IMR-90 (cell line): ENCODE measurements at regions not wholly inside any gene's neighbourhood (a gene's known extent, or its start where the extent isn't known, plus 50 kb on each side); places are given as distances from the start of the nearest gene placed in this dataset.

Experiments
- ATAC-seq: fragments of 200-7000 bp; cut with Tn5 transposase; 2 replicates; pipeline ENCODE4 v1.9.1; 2020; ENCODE audit warnings: low read depth, mild to moderate bottlenecking, moderate library complexity
- BruUV-seq: library from RNA; stranded (reverse); fragments of 400-500 nt; replicated peaks from 2 replicates; lab custom pipeline; 2021; lab: Mats Ljungman, UMichigan
- CTCF ChIA-PET: fragments of 300-600 bp; formaldehyde crosslinking; extraction: SDS; loops from one replicate; lab custom pipeline; 2021; ENCODE audit warnings: antibody characterized with exemption; lab: Yijun Ruan, JAX
- POLR2A ChIA-PET: fragments of 300-600 bp; sonication (Branson Sonifier 250); formaldehyde crosslinking; loops from one replicate; lab custom pipeline; 2022; ENCODE audit warnings: antibody characterized with exemption; ENCODE audit not compliant: unreplicated experiment; lab: Charles Lee
- DNase-seq: peaks from one replicate; pipeline ENCODE4 v3.0.0; 2013
- H2AFZ ChIP-seq: replicated peaks from 2 replicates; pipeline ENCODE3; 2013; ENCODE audit warnings: low read length, mild to moderate bottlenecking; ENCODE audit not compliant: poor library complexity
- H2AK5ac ChIP-seq: 2 replicates; pipeline ENCODE4 v1.6.1; 2013; ENCODE audit warnings: low read depth, low read length, inconsistent platforms
- H2AK9ac ChIP-seq: replicated peaks from 2 replicates; pipeline ENCODE3; 2013; ENCODE audit warnings: mild to moderate bottlenecking, low read depth, low read length, moderate library complexity; ENCODE audit not compliant: poor library complexity
- H2BK120ac ChIP-seq: 2 replicates; pipeline ENCODE4 v1.6.1; 2013; ENCODE audit warnings: low read depth, low read length, inconsistent platforms
- H2BK15ac ChIP-seq: 3 replicates; pipeline ENCODE4 v1.6.1; 2013; ENCODE audit warnings: low read depth, low read length, inconsistent platforms
- H2BK20ac ChIP-seq: 2 replicates; pipeline ENCODE4 v1.6.1; 2013; ENCODE audit warnings: low read depth, mild to moderate bottlenecking, inconsistent platforms, low read length, moderate library complexity
- H2BK5ac ChIP-seq: 2 replicates; pipeline ENCODE4 v1.6.1; 2013; ENCODE audit warnings: mild to moderate bottlenecking, low read depth, low read length, inconsistent platforms; ENCODE audit not compliant: poor library complexity, severe bottlenecking
- H3K14ac ChIP-seq: replicated peaks from 2 replicates; pipeline ENCODE4 v1.6.1; 2013; ENCODE audit warnings: low read depth, low read length, inconsistent platforms
- H3K18ac ChIP-seq: 2 replicates; pipeline ENCODE4 v1.6.1; 2013; ENCODE audit warnings: low read depth, low read length, control low read depth
- H3K23ac ChIP-seq: 2 replicates; pipeline ENCODE4 v1.6.1; 2013; ENCODE audit warnings: low read depth, low read length, inconsistent platforms
- H3K27ac ChIP-seq: 2 replicates; pipeline ENCODE4 v1.5.1; 2013; ENCODE audit warnings: mild to moderate bottlenecking, control low read depth, low read length; ENCODE audit not compliant: insufficient read depth
- H3K27me3 ChIP-seq: 2 replicates; pipeline ENCODE4 v1.6.1; 2013; ENCODE audit warnings: low read length; ENCODE audit not compliant: control insufficient read depth, insufficient read depth
- H3K36me3 ChIP-seq: 2 replicates; pipeline ENCODE4 v1.6.1; 2013; ENCODE audit warnings: low read length, mixed read lengths; ENCODE audit not compliant: control insufficient read depth, insufficient read depth
- H3K4ac ChIP-seq: 2 replicates; pipeline ENCODE4 v1.6.1; 2013; ENCODE audit warnings: low read depth, low read length, inconsistent platforms
- H3K4me1 ChIP-seq: 2 replicates; pipeline ENCODE4 v1.6.1; 2013; ENCODE audit warnings: low read length, mixed read lengths; ENCODE audit not compliant: control insufficient read depth, insufficient read depth
- H3K4me2 ChIP-seq: 2 replicates; pipeline ENCODE4 v1.6.1; 2013; ENCODE audit warnings: low read depth, mild to moderate bottlenecking, control low read depth, low read length, moderate library complexity
- H3K4me3 ChIP-seq: 2 replicates; pipeline ENCODE4 v1.5.1; 2013; ENCODE audit warnings: low read depth, mild to moderate bottlenecking, control low read depth, low read length, moderate library complexity; ENCODE audit not compliant: insufficient read depth
- H3K56ac ChIP-seq: 2 replicates; pipeline ENCODE4 v1.6.1; 2013; ENCODE audit warnings: low read length, inconsistent platforms; ENCODE audit not compliant: insufficient read depth; ENCODE audit errors: extremely low read depth
- H3K79me1 ChIP-seq, 2 experiments: 2 replicates each; pipeline ENCODE4 v1.6.1; 2013; ENCODE audit warnings: low read length in 2 of 2, inconsistent platforms in 1 of 2, low read depth in 1 of 2
- H3K9ac ChIP-seq: 2 replicates; pipeline ENCODE4 v1.6.1; 2013; ENCODE audit warnings: low read depth, low read length, control low read depth
- H3K9me1 ChIP-seq: 2 replicates; pipeline ENCODE4 v1.6.1; 2013; ENCODE audit warnings: low read length, inconsistent platforms; ENCODE audit not compliant: insufficient read depth
- H3K9me3 ChIP-seq: 2 replicates; pipeline ENCODE4 v1.6.1; 2013; ENCODE audit warnings: low read length; ENCODE audit not compliant: control insufficient read depth, insufficient read depth
- H4K20me1 ChIP-seq: 2 replicates; pipeline ENCODE4 v1.6.1; 2013; ENCODE audit warnings: low read length, inconsistent platforms; ENCODE audit not compliant: insufficient read depth
- H4K5ac ChIP-seq: 2 replicates; pipeline ENCODE4 v1.6.1; 2013; ENCODE audit warnings: mild to moderate bottlenecking, low read depth, low read length, control low read depth
- H4K8ac ChIP-seq, 2 experiments: 2 replicates each; pipeline ENCODE4 v1.6.1; 2013; ENCODE audit warnings: low read depth in 2 of 2, low read length in 2 of 2, control low read depth in 1 of 2, inconsistent platforms in 1 of 2
- H4K91ac ChIP-seq: 2 replicates; pipeline ENCODE4 v1.6.1; 2013; ENCODE audit warnings: low read depth, low read length, inconsistent platforms; ENCODE audit not compliant: insufficient read depth
- BHLHE40 ChIP-seq: fragments of 150-350 bp; IDR thresholded peaks from 2 replicates; pipeline ENCODE4 v1.6.1; 2016; ENCODE audit warnings: mild to moderate bottlenecking, low read depth, low read length
- FOS ChIP-seq: fragments of 150-350 bp; IDR thresholded peaks from 2 replicates; pipeline ENCODE4 v1.6.1; 2016; ENCODE audit warnings: low read depth, low read length
- MAFK ChIP-seq: IDR thresholded peaks from 2 replicates; pipeline ENCODE4 v1.6.1; 2012; ENCODE audit warnings: low read depth, low read length, improper control_type of control experiment
- MAZ ChIP-seq: IDR thresholded peaks from 2 replicates; pipeline ENCODE4 v1.6.1; 2012; ENCODE audit warnings: low read depth, mild to moderate bottlenecking, low read length, improper control_type of control experiment, moderate library complexity, borderline replicate concordance
- NFE2L2 ChIP-seq: fragments of 150-350 bp; IDR thresholded peaks from 2 replicates; pipeline ENCODE4 v1.6.1; 2016; ENCODE audit warnings: low read depth, mild to moderate bottlenecking, low read length
- WGBS, 2 experiments: methylation state at CpG; one replicate each; pipeline versions ENCODE4 v1.1.5 to v1.1.7; 2013; ENCODE audit warnings: missing lambda C conversion rate in 2 of 2; ENCODE audit not compliant: insufficient read length in 1 of 2; ENCODE audit errors: extremely low coverage in 2 of 2; 5-methylcytosine and 5-hydroxymethylcytosine counted together
- dilution Hi-C: fragments of 300-500 bp; cut with HindIII; formaldehyde crosslinking; loops from one replicate; pipeline ENCODE4 v1.14.3; 2018; ENCODE audit warnings: low sequenced_read_pairs; ENCODE audit not compliant: unreplicated experiment
- in situ Hi-C: fragments of 300-500 bp; cut with MboI; formaldehyde crosslinking; loops from 3 replicates; pipeline ENCODE4 v1.14.3; 2019; ENCODE audit warnings: low sequenced_read_pairs, inconsistent platforms, mixed read lengths
- intact Hi-C: fragments of 100-400 bp; cut with micrococcal nuclease; formaldehyde crosslinking; loops from 2 replicates; pipeline ENCODE4 v1.10.0; 2022
- TF ChIP-seq, protein P1 (sequence below): conservative IDR thresholded peaks from 2 replicates; pipeline ENCODE4 v1.5.1; 2012; ENCODE audit warnings: mild to moderate bottlenecking, low read depth, low read length, improper control_type of control experiment
- TF ChIP-seq, protein P2 (sequence below): fragments of 150-350 bp; IDR thresholded peaks from 2 replicates; pipeline ENCODE4 v1.6.1; 2017; ENCODE audit warnings: mild to moderate bottlenecking, antibody characterized with exemption, low read length, low read depth

DNA sequence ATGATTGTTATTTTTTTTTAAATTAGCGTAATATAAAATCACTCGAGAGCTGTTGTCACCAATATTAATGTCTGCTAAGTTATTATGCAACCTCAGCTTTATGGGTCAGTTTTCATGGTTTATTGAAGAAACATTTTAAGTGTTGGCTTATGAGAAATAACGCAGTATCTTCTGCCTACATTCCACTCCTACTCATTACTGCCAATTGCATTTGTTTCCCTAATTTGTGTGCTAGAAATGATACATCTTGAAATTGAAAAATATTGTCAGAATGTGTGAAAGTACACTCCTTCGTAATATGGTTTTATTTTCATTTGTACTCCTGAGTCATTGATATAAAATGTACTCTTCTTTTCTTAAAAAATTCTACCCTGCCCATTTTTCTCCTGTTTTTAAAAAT lies 333.3 kb upstream of the HSF2 start:
- intact Hi-C loops (no loop called here), in situ Hi-C loops (no loop called here), dilution Hi-C loops (no loop called here)
- H2AK5ac ChIP-seq, result no peak overlapping the region
- H3K27ac ChIP-seq, result no peak overlapping the region
- CTCF ChIA-PET, result no interaction called here
- H3K4me1 ChIP-seq, result no peaks in the 10 kb centered on the region
- H3K9me3 ChIP-seq, result no peaks in the 10 kb centered on the region
- H3K4me3 ChIP-seq, result no peak overlapping the region
- no peaks in the 10 kb centered on the region for H3K79me1 ChIP-seq
- no TSS peak for BruUV-seq
- H4K5ac ChIP-seq, result no peak overlapping the region
- H3K14ac ChIP-seq, result no peak overlapping the region
- no peak overlapping the region for H4K8ac ChIP-seq
- H3K4ac ChIP-seq, result no peak overlapping the region
- no peak overlapping the region for H3K4me2 ChIP-seq
- no peak overlapping the region for H3K9ac ChIP-seq
- no peaks in the 10 kb centered on the region for H3K36me3 ChIP-seq
- TF ChIP-seq, protein P1, sequence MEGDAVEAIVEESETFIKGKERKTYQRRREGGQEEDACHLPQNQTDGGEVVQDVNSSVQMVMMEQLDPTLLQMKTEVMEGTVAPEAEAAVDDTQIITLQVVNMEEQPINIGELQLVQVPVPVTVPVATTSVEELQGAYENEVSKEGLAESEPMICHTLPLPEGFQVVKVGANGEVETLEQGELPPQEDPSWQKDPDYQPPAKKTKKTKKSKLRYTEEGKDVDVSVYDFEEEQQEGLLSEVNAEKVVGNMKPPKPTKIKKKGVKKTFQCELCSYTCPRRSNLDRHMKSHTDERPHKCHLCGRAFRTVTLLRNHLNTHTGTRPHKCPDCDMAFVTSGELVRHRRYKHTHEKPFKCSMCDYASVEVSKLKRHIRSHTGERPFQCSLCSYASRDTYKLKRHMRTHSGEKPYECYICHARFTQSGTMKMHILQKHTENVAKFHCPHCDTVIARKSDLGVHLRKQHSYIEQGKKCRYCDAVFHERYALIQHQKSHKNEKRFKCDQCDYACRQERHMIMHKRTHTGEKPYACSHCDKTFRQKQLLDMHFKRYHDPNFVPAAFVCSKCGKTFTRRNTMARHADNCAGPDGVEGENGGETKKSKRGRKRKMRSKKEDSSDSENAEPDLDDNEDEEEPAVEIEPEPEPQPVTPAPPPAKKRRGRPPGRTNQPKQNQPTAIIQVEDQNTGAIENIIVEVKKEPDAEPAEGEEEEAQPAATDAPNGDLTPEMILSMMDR, result no peak
- TF ChIP-seq MAFK, result peak; percentile 46
- TF ChIP-seq NFE2L2, result no peak
- TF ChIP-seq MAZ, result no peak
- no peak for TF ChIP-seq BHLHE40
- TF ChIP-seq FOS, result no peak
- TF ChIP-seq, protein P2, sequence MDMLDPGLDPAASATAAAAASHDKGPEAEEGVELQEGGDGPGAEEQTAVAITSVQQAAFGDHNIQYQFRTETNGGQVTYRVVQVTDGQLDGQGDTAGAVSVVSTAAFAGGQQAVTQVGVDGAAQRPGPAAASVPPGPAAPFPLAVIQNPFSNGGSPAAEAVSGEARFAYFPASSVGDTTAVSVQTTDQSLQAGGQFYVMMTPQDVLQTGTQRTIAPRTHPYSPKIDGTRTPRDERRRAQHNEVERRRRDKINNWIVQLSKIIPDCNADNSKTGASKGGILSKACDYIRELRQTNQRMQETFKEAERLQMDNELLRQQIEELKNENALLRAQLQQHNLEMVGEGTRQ, result no peak
- no peak overlapping the region for H3K56ac ChIP-seq
- H2BK15ac ChIP-seq, result no peak overlapping the region
- H2AFZ ChIP-seq, result no peak overlapping the region
- H3K9me1 ChIP-seq, result no peaks in the 10 kb centered on the region
- H3K27me3 ChIP-seq, result no peaks in the 10 kb centered on the region
- ATAC-seq, result no peak
- no peak overlapping the region for H2BK5ac ChIP-seq
- H4K20me1 ChIP-seq, result no peaks in the 10 kb centered on the region
- no peak overlapping the region for H2BK20ac ChIP-seq
- H2BK120ac ChIP-seq, result no peak overlapping the region
- no CpG with 5 or more reads among the region's 4 CpGs for WGBS, 2 experiments
- POLR2A ChIA-PET, result no interaction called here
- H3K23ac ChIP-seq, result no peak overlapping the region
- H2AK9ac ChIP-seq, result no peak overlapping the region
- H4K91ac ChIP-seq, result no peak overlapping the region
- no peak overlapping the region for H3K18ac ChIP-seq
- no peak for DNase-seq
